ENCODE measurements at regions not wholly inside any gene's neighbourhood (a gene's known extent, or its start where the extent isn't known, plus 50 kb on each side); places are given as distances from the start of the nearest gene placed in this dataset.

GRCh38 chr18:75752740-75753263 is 325.3 kb upstream of the SMIM21 start:
- CTCF ChIA-PET, result no interaction called here
- Histone ChIP-seq H3K27ac (ENCODE audit: low read depth in 1 of 2, low read length in 2 of 2) (no peak overlapping the region), H3K4me3 (ENCODE audit: low read length) (no peak overlapping the region), H3K9me3 (ENCODE audit: control insufficient read depth in 1 of 2, insufficient read depth in 1 of 2, low read length in 2 of 2) (peaks cover 0 to 13% of the 10 kb centered on the region in 2 experiments), H3K36me3 (ENCODE audit: insufficient read depth, low read length) (no peaks in the 10 kb centered on the region), H3K4me1 (ENCODE audit: insufficient read depth, low read length) (no peaks in the 10 kb centered on the region), H3K27me3 (ENCODE audit: control insufficient read depth in 1 of 2, insufficient read depth in 2 of 2, low read length in 2 of 2) (no peaks in the 10 kb centered on the region)
- DNase-seq, result no peak
- no peak overlapping the region for H3K4me3 Mint-ChIP-seq
- no peaks in the 10 kb centered on the region for H3K36me3 Mint-ChIP-seq (ENCODE audit: low read depth)
- no peak overlapping the region for H3K27ac Mint-ChIP-seq
- POLR2A ChIA-PET, result no interaction called here
- no peak for TF ChIP-seq CTCF (IDR thresholded peaks at IDR 0.05)
- intact Hi-C loops (cut with DNase I, micrococcal nuclease), result no loop called here
- ATAC-seq (ENCODE audit: poor library complexity), result no peak
- no peaks in the 10 kb centered on the region for H3K4me1 Mint-ChIP-seq (ENCODE audit: low read depth)
- peaks cover 7% of the 10 kb centered on the region for H3K27me3 Mint-ChIP-seq
- no peaks in the 10 kb centered on the region for H3K9me3 Mint-ChIP-seq

- POLR2A ChIA-PET, result no interaction called here
- no peak overlapping the region for H3K27ac Mint-ChIP-seq
- H3K4me1 ChIP-seq (ENCODE audit: insufficient read depth, low read length), result no peaks in the 10 kb centered on the region
- ATAC-seq (ENCODE audit: poor library complexity) (no peak), DNase-seq (no peak)
- no peaks in the 10 kb centered on the region for H3K27me3 ChIP-seq (ENCODE audit: control insufficient read depth in 1 of 2, insufficient read depth in 2 of 2, low read length in 2 of 2)
- no peaks in the 10 kb centered on the region for H3K36me3 Mint-ChIP-seq (ENCODE audit: low read depth)
- no peak overlapping the region for H3K27ac ChIP-seq (ENCODE audit: low read depth in 1 of 2, low read length in 2 of 2)
- H3K4me3 Mint-ChIP-seq, result no peak overlapping the region
- H3K9me3 ChIP-seq (ENCODE audit: control insufficient read depth in 1 of 2, insufficient read depth in 1 of 2, low read length in 2 of 2), result no peaks in the 10 kb centered on the region
- no peaks in the 10 kb centered on the region for H3K4me1 Mint-ChIP-seq (ENCODE audit: low read depth)
- H3K4me3 ChIP-seq (ENCODE audit: low read length), result no peak overlapping the region
- CTCF ChIA-PET, result no interaction called here
- intact Hi-C loops (cut with DNase I, micrococcal nuclease), result no loop called here
- peaks cover 3% of the 10 kb centered on the region for H3K27me3 Mint-ChIP-seq
- H3K36me3 ChIP-seq (ENCODE audit: insufficient read depth, low read length), result no peaks in the 10 kb centered on the region
- no peak for TF ChIP-seq CTCF (IDR thresholded peaks at IDR 0.05)
- H3K9me3 Mint-ChIP-seq, result no peaks in the 10 kb centered on the region
Measured at GRCh38 chr18:75745147-75745546, 317.6 kb upstream of the SMIM21 start.

DNA sequence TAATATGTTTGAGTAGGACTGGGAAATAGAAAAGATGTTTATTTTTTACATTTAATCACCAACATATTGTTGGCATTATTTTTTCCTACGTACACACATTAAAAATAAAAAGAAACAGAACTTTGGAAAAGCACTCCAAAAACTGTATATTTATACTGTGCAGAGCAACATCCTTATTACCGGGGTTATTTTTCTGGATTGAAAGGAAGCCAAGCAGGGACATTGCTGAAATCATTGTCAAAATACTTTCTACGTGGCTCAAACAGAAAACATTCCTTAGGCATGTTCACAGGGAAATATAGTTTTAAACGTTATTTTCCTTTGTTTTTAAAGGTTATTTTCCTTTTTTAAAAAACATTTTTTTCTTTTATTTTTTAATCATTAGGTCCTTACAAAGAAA is 315.0 kb upstream of the SMIM21 start:
- intact Hi-C loops (cut with DNase I, micrococcal nuclease), result no loop called here
- Mint-ChIP-seq H3K4me1 (ENCODE audit: low read depth) (no peaks in the 10 kb centered on the region), H3K4me3 (no peak overlapping the region), H3K27me3 (peaks cover 10% of the 10 kb centered on the region), H3K36me3 (ENCODE audit: low read depth) (no peaks in the 10 kb centered on the region), H3K27ac (no peak overlapping the region), H3K9me3 (no peaks in the 10 kb centered on the region)
- H3K4me1 ChIP-seq (ENCODE audit: insufficient read depth, low read length), result no peaks in the 10 kb centered on the region
- no peak overlapping the region for H3K27ac ChIP-seq (ENCODE audit: low read depth in 1 of 2, low read length in 2 of 2)
- DNase-seq, result no peak
- no peak for TF ChIP-seq CTCF (IDR thresholded peaks at IDR 0.05)
- no peaks in the 10 kb centered on the region for H3K9me3 ChIP-seq (ENCODE audit: control insufficient read depth in 1 of 2, insufficient read depth in 1 of 2, low read length in 2 of 2)
- ChIA-PET POLR2A (no interaction called here), CTCF (no interaction called here)
- no peak for ATAC-seq (ENCODE audit: poor library complexity)
- H3K36me3 ChIP-seq (ENCODE audit: insufficient read depth, low read length), result no peaks in the 10 kb centered on the region
- no peak overlapping the region for H3K4me3 ChIP-seq (ENCODE audit: low read length)
- no peaks in the 10 kb centered on the region for H3K27me3 ChIP-seq (ENCODE audit: control insufficient read depth in 1 of 2, insufficient read depth in 2 of 2, low read length in 2 of 2)
